Bronchial epithelial cell (primary cell): ENCODE measurements at regions not wholly inside any gene's neighbourhood (a gene's known extent, or its start where the extent isn't known, plus 50 kb on each side); places are given as distances from the start of the nearest gene placed in this dataset.

ENCODE experiments used
- DNase-seq: peaks from one replicate; pipeline ENCODE4 v3.0.0-alpha.2; 2010; ENCODE audit warnings: low read depth
- FAIRE-seq: peaks from 2 replicates; lab custom pipeline; 2011; peaks lifted over from hg19 to GRCh38; lab: Jason Lieb, UNC
- H3K27me3 ChIP-seq: 2 replicates; pipeline ENCODE4 v1.5.1; 2011; ENCODE audit warnings: low read length; ENCODE audit not compliant: control insufficient read depth, insufficient read depth
- H3K36me3 ChIP-seq: 2 replicates; pipeline ENCODE4 v1.5.1; 2011; ENCODE audit warnings: low read length; ENCODE audit not compliant: control insufficient read depth, insufficient read depth
- H3K4me3 ChIP-seq: 2 replicates; pipeline ENCODE4 v1.5.1; 2011; ENCODE audit warnings: mild to moderate bottlenecking, low read depth, low read length, control low read depth
- CTCF ChIP-seq: IDR thresholded peaks from 2 replicates; pipeline ENCODE4 v1.5.1; 2011; ENCODE audit warnings: mild to moderate bottlenecking, moderate library complexity, low read length, control low read depth, inconsistent platforms; ENCODE audit not compliant: insufficient read depth, severe bottlenecking

GRCh38 chr12:105459760-105460330, 129.4 kb downstream of the C12orf75 start:
- no peak for TF ChIP-seq CTCF
- H3K27me3 ChIP-seq: no peaks in the 10 kb centered on the region
- no peak for FAIRE-seq

DNA sequence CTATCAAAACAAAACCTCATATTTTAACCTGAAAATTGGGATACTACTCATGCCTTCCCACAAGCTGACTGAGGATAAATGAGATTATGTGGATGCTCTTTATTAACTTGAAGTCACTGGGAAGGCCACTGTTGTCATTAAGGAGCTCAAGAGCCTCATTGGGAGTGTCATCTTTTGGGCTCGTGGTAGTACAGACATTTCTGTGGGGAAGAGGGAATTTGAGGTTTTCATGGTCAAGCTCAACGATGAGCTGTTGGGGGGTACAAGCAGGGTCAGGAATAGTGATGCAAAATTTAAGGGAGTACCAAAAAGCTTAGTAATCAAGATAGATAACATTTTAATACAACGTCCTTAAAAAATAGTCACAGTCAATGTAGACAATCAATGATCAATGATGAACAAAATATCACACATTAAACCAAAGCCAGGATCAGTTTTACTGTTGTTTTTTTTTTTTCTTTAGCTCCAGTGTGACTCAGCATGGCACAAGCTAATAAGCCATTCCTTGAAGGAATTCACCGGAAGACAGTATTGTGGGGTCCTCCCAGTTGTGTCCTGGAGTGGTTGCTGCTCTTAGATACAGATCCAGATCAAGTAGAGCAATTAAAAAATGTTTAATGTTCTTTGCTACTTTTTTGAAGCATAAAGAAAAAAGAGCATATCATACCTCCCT, 130.9 kb downstream of the C12orf75 start:
- H3K36me3 ChIP-seq: no peaks in the 10 kb centered on the region
- H3K4me3 ChIP-seq: no peak overlapping the region
- no peak for FAIRE-seq
- no peak for TF ChIP-seq CTCF
- H3K27me3 ChIP-seq: no peaks in the 10 kb centered on the region
- no peak for DNase-seq

More at GRCh38 chr12:105459760-105460330, 129.4 kb downstream of the C12orf75 start:
- no peak overlapping the region for H3K4me3 ChIP-seq
- H3K36me3 ChIP-seq: no peaks in the 10 kb centered on the region
- no peak for DNase-seq

DNA sequence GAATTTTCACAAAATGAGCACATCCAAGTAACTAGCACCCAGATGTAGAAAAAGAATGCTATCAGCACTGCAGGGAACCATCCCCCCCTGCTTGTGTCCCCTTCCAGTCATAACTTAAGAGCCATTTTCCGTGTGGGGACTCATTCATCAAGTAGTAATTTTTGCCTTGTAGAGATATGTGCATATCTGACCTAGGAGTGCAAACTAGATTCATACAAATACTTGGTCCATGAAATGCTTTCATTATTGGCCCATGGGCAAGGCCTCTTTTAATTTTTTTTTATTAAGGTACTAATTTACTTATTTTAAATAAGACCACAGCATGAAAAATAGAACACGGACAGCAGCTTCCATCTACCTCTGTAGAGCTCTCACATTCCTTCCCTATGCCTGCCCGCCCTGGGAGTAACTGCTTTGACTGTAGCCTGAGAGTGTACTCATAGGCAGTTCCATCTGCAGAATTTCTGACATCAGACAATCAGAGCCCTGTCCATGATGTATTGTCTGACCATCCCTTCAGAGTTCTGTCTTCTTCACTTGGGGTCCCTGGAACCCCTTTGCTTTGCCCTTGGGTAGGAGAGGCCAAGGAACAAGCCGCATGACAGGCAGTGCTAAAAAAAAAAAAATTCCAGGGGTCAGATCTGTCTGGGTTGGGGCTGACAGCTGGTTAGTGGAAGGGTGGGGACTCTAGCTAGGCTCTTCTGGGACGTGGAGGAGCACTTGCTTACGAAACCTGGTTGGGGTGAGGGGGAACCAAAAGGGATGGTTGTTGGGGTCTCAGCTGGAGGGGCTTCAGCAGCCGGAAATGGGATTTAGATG, 131.7 kb downstream of the C12orf75 start:
- FAIRE-seq (no peak), DNase-seq (no peak)
- no peaks in the 10 kb centered on the region for H3K36me3 ChIP-seq
- no peak overlapping the region for H3K4me3 ChIP-seq
- TF ChIP-seq CTCF: no peak
- H3K27me3 ChIP-seq: no peaks in the 10 kb centered on the region

GRCh38 chr12:105462831-105463230, 132.3 kb downstream of the C12orf75 start:
- FAIRE-seq: no peak
- no peak for TF ChIP-seq CTCF
- Histone ChIP-seq H3K36me3 (no peaks in the 10 kb centered on the region), H3K4me3 (no peak overlapping the region), H3K27me3 (no peaks in the 10 kb centered on the region)
- peak; percentile 79 for DNase-seq

DNA sequence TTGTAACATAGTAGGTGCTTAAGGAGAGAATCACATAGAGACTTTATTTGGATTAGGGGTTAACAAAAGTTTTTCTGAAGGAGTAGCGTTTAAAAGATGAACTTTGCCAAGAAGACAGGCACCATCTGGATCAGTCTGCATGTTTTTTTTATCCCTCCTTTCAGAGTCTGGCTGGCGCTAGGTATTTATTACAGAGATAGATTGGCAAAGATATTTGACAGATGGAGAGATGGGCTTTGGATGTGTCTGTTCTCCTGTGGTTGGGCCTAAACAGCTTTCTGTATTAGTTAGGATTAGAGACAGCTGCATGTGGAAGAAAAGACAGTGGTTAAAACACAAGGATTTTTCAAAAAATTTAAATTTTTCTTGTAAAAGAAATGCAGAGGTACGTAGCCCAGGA, 133.9 kb downstream of the C12orf75 start:
- H3K4me3 ChIP-seq: no peak overlapping the region
- no peaks in the 10 kb centered on the region for H3K27me3 ChIP-seq
- FAIRE-seq (no peak), DNase-seq (no peak)
- TF ChIP-seq CTCF: no peak
- H3K36me3 ChIP-seq: no peaks in the 10 kb centered on the region
